PC-3 (cell line): ENCODE measurements at regions not wholly inside any gene's neighbourhood (a gene's known extent, or its start where the extent isn't known, plus 50 kb on each side); places are given as distances from the start of the nearest gene placed in this dataset.

Source experiments
- ATAC-seq: fragments of 200-7000 bp; cut with Tn5 transposase; 2 replicates; pipeline ENCODE4 v1.9.1; 2020; ENCODE audit warnings: mild to moderate bottlenecking, moderate library complexity
- BruUV-seq: library from RNA; stranded (reverse); fragments of 400-500 nt; replicated peaks from 2 replicates; lab custom pipeline; 2021; lab: Mats Ljungman, UMichigan
- CTCF ChIA-PET: fragments of 300-600 bp; sonication (Branson Sonifier 250); formaldehyde crosslinking; loops from one replicate; lab custom pipeline; 2022; ENCODE audit warnings: antibody characterized with exemption; lab: Charles Lee
- POLR2A ChIA-PET: fragments of 300-600 bp; sonication (Branson Sonifier 250); formaldehyde crosslinking; loops from one replicate; lab custom pipeline; 2022; ENCODE audit warnings: antibody characterized with exemption; ENCODE audit not compliant: unreplicated experiment; lab: Charles Lee
- DNase-seq: peaks from one replicate; pipeline ENCODE4 v3.0.0-alpha.2; 2015
- H2AFZ ChIP-seq: fragments of 300-600 bp; sonication (generic); 2 replicates; pipeline ENCODE4 v1.6.0; 2016; ENCODE audit warnings: antibody characterized with exemption, low read length
- H3F3A ChIP-seq: fragments of 300-600 bp; sonication (generic); one replicate; pipeline ENCODE4 v1.6.0; 2017; ENCODE audit warnings: antibody characterized with exemption, low read length, control low read depth, mild to moderate bottlenecking; ENCODE audit not compliant: unreplicated experiment
- H3K27ac ChIP-seq: fragments of 300-600 bp; sonication (generic); 2 replicates; pipeline ENCODE4 v1.5.1; 2016; ENCODE audit warnings: mild to moderate bottlenecking, low read length
- H3K27me3 ChIP-seq: fragments of 300-600 bp; sonication (generic); 2 replicates; pipeline ENCODE4 v1.6.1; 2016; ENCODE audit warnings: low read length, mixed read lengths
- H3K36me3 ChIP-seq: fragments of 300-600 bp; sonication (generic); 2 replicates; pipeline ENCODE4 v1.6.1; 2016; ENCODE audit warnings: low read depth, mixed run types, low read length, mixed read lengths
- H3K4me1 ChIP-seq: fragments of 300-600 bp; sonication (generic); 2 replicates; pipeline ENCODE4 v1.5.1; 2016; ENCODE audit warnings: low read length; ENCODE audit not compliant: insufficient read depth
- H3K4me2 ChIP-seq: fragments of 300-600 bp; sonication (generic); 2 replicates; pipeline ENCODE4 v1.6.0; 2016; ENCODE audit warnings: low read length
- H3K4me3 ChIP-seq: fragments of 300-600 bp; sonication (generic); 2 replicates; pipeline ENCODE4 v1.5.1; 2016; ENCODE audit warnings: mild to moderate bottlenecking, low read length, mixed read lengths
- H3K79me2 ChIP-seq: fragments of 300-600 bp; sonication (generic); 2 replicates; pipeline ENCODE4 v1.6.1; 2017; ENCODE audit warnings: low read length, mixed read lengths
- H3K9ac ChIP-seq: fragments of 300-600 bp; sonication (generic); 2 replicates; pipeline ENCODE4 v1.6.0; 2016; ENCODE audit warnings: mild to moderate bottlenecking, low read length
- H3K9me2 ChIP-seq: fragments of 300-600 bp; sonication (generic); replicated peaks from 2 replicates; pipeline ENCODE4 v1.6.1; 2016; ENCODE audit warnings: mixed run types, low read length, mixed read lengths
- H3K9me3 ChIP-seq: fragments of 300-600 bp; sonication (generic); 2 replicates; pipeline ENCODE4 v1.6.1; 2016; ENCODE audit warnings: low read length, mixed read lengths
- H4K20me1 ChIP-seq: fragments of 300-600 bp; sonication (generic); 2 replicates; pipeline ENCODE4 v1.6.1; 2016; ENCODE audit warnings: low read length, mixed read lengths
- CTCF ChIP-seq: fragments of 300-600 bp; sonication (generic); conservative IDR thresholded peaks from 2 replicates; pipeline ENCODE4 v1.5.1; 2017; ENCODE audit warnings: antibody characterized with exemption, low read depth, mild to moderate bottlenecking, low read length
- EZH2 ChIP-seq: fragments of 300-600 bp; sonication (generic); IDR thresholded peaks from one replicate; pipeline ENCODE4 v1.6.1; 2017; ENCODE audit warnings: antibody characterized with exemption, mild to moderate bottlenecking, low read length; ENCODE audit not compliant: unreplicated experiment
- EZH2phosphoT487 ChIP-seq: fragments of 300-600 bp; sonication (generic); IDR thresholded peaks from 2 replicates; pipeline ENCODE4 v1.6.1; 2018; ENCODE audit warnings: mild to moderate bottlenecking, antibody characterized with exemption, low read length, borderline replicate concordance
- intact Hi-C: fragments of 100-400 bp; cut with micrococcal nuclease; formaldehyde crosslinking; loops from 2 replicates; pipeline ENCODE4 v1.9.0; 2023

GRCh38 chr6:108751851-108752732 lies 96.1 kb upstream of the ARMC2 start:
- Histone ChIP-seq H3K27me3 (no peaks in the 10 kb centered on the region), H3K9me3 (no peaks in the 10 kb centered on the region), H3K9me2 (no peaks in the 10 kb centered on the region), H3K4me3 (no peak overlapping the region), H3K9ac (peak overlapping the region; percentile 74), H3K36me3 (no peaks in the 10 kb centered on the region), H3K27ac (peak overlapping the region; percentile 97), H3K79me2 (no peaks in the 10 kb centered on the region), H3K4me2 (peak overlapping the region; percentile 67), H4K20me1 (no peaks in the 10 kb centered on the region), H2AFZ (no peak overlapping the region), H3K4me1 (peaks cover 58% of the 10 kb centered on the region), H3F3A (no peaks in the 10 kb centered on the region)
- ATAC-seq (no peak; the same call in 1 of the 2 replicates), DNase-seq (no peak)
- TF ChIP-seq CTCF: no peak
- CTCF ChIA-PET: no interaction called here
- BruUV-seq: no TSS peak
- intact Hi-C loops: no loop called here
- POLR2A ChIA-PET: no interaction called here

DNA sequence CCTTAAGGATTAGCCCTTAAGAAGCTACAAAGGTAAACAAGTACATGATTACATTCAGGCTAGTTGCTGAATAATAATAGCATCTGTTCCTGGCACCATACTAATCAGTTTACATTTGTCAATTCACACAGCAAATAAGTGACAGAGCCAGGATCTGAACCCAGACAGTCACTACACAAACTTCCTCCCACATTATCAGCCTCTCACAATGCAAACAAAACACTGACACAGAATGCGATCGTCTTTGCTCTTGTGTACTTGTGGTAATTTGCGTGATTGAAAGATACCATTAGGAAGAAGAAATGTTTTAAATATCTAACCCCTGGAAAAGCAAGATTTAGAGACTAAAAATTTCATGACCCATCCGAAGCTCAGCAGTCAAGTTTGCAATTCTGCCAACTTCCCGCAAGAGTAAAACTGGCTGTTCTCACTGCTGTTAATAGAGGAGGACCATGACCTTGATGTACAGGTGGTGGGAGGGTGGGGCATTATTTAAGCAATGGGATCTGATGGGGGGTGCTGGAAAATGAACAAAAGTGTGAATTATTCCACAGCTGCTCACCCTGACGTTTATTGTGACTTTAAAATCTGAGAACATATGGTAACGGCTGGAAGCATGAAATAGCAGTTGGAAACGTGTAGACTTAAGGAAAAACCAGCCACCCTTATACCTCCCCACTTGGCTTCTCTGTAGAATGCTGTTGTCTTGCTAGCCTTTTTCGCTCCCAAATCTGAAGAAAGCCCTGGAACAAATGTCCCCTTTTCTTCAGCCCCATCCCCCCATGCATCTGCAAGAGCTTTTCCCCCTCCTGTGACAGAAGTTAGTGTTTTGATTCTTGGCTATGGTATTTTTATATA lies 95.3 kb upstream of the ARMC2 start:
- Histone ChIP-seq H3F3A (no peaks in the 10 kb centered on the region), H3K4me1 (peaks cover 52% of the 10 kb centered on the region), H2AFZ (no peak overlapping the region), H3K4me3 (no peak overlapping the region), H3K79me2 (no peaks in the 10 kb centered on the region), H3K9me3 (no peaks in the 10 kb centered on the region), H3K36me3 (no peaks in the 10 kb centered on the region), H3K9me2 (no peaks in the 10 kb centered on the region), H4K20me1 (no peaks in the 10 kb centered on the region), H3K27ac (peak overlapping the region; percentile 97), H3K27me3 (no peaks in the 10 kb centered on the region), H3K9ac (peak overlapping the region; percentile 74), H3K4me2 (peak overlapping the region; percentile 67)
- TF ChIP-seq EZH2phosphoT487: no peak
- TF ChIP-seq CTCF: no peak
- TF ChIP-seq EZH2: no peak
- POLR2A ChIA-PET: no interaction called here
- ATAC-seq (peak; percentile 80), DNase-seq (peak; percentile 80)
- CTCF ChIA-PET: no interaction called here
- intact Hi-C loops: no loop called here
- BruUV-seq: no TSS peak
